NCI-H748 (cell line): ENCODE measurements at regions not wholly inside any gene's neighbourhood (a gene's known extent, or its start where the extent isn't known, plus 50 kb on each side); places are given as distances from the start of the nearest gene placed in this dataset.

Experiments used
- DNase-seq: peaks from one replicate; lab custom pipeline; 2025; ENCODE audit not compliant: unreplicated experiment; lab: John Stamatoyannopoulos, UW

DNA sequence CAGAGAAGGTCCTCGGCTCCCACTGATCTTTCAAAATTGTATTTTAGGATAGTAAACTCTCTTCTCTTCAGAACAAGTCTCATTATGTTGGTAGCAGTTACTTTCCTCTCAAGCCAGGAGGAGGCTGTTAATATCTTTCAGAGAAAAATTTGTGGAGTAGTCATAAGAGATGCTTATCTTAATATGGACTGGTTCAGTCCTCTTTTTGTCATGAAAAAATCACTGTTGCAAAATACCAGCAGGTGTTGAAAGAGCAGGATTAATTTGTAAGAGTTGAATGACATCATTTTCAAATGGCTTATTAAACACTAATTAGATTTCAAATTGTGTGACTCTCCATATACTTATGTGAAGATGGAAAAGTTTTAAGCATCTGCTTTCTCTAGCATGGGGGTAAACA lies 662.5 kb downstream of the POM121L12 start:
- no peak for DNase-seq

DNA sequence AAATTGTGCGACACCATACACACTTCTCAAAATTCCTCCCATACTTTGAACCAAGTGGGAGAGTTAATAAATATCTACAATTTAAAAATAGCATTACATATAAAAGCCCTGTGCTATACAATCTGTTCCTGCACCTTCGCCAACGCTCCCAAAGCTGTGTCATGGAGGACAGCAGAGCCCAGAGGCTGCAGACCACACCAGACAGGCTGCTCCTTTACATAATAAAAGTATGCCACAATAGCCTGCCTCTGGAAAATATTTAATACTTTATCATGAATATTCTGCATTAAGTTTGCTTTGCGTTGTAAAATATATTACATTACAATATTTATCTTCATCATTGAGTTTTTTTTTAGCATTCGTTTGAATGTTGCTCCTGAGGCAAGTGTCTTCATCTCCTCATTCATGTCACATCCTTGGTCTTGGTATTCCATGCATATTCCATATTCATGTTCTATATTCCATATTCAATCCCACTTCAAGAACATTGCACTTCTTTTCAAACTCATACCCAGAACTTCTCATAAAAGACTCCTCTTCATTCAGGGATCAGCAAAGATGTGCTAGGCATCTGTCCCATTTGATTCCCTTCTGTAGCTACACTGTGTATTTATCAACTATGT lies 663.9 kb downstream of the POM121L12 start:
- no peak for DNase-seq

DNA sequence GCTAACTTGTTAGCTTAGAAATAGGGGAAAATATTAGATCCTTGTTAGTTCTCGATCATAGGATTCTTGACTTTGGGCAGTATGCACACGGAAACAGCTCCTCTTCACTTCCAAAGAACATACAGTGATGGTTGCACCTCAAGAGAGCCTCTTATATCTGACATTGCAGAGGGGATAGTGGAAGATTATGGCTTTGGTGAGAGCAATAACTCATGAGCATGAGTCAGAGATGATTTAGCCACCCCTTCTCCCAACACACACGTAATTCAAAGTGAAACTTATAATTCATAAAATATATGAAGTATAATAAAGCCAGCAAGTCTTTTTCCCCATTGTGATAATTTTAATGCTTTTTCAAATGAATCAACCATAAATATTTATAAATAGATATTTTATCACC lies 683.7 kb downstream of the POM121L12 start:
- DNase-seq = no peak

DNA sequence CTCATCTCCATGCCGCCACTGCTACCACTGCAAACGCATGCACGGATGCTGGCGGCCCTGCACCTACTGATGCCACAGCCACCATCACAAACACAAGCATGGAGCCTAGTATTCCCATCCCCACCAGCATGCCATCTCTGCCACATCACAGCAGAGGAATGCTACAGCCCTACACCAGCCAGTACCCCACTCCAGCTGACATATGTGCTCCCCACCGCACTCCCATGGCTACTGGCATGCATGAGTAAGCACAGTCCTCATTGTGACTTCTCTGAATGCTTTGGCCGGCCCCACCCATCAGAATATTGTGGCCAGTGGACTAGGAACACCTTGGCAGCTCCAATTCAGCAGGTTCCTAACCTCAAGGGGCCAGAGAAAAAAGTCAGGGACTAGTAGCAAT lies 705.5 kb downstream of the POM121L12 start:
- DNase-seq = no peak

DNA sequence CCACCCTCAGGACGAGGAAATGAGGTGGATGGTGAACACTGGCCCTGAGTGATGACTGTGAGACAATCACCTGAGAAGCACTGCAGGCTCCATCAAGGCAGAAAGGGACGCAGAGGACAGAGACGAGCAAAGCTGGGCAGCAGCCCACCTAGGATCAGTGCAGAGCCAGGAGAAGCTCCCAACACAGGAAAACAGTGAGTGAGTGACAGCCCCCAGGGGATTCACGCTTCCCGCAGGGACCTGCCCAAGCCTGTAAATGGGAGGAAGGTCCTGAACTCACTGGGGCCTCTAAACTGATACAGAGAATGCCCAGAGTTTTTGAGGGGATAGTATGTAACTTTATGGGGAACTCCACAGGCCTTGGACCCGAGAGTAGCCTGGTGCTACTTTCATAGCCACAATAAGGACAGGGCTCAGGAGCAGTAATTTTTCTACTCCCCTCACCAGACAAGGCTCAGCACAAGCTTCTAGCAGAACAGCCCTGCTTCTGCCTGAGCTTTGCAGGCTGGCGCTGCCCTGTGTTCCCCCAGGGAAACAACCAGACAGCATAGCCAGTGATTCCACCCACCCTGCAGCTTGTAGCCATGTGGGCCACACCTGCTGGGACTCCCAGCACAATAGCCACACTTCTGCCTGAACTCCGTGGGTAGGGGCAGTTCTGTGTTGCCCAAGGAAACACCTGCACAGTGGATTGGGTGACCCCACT lies 708.4 kb downstream of the POM121L12 start:
- no peak for DNase-seq

DNA sequence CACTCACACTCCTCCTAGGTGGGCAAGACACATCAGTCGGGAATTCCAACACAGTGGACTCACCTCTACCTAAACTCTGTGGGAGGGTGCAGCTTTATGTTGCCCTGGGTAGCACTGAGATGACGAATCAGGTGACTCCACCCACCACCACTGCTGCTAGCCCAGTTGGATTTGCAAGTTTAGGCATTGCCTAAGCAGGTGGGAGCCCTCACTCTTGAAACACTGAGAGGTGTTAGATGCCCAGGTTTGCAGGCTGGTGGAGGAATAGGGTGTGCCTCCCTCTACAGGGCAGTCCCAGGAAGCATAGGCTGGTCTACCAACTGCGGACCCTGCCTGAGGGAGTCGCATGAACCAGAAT lies 708.9 kb downstream of the POM121L12 start:
- DNase-seq = no peak

DNA sequence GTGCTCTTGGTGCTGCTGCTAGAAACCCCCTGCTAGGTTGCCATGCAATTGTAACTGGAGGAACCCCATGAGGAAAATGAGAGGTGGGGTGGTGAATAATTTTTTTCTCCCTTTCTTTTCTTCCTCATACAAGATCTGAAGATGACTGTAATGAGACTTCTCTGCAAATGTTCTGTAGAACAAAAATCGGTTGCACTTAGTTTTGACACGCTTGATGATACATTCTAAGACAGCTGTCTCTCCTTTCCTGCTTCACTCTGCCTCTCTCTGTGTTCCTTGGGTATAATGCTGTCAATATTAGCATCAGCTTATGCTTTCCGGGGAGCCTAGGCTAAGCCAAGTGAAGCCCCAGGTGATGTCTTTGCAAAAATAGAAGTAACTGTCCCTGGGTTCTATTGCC lies 721.5 kb downstream of the POM121L12 start:
- DNase-seq = no peak

DNA sequence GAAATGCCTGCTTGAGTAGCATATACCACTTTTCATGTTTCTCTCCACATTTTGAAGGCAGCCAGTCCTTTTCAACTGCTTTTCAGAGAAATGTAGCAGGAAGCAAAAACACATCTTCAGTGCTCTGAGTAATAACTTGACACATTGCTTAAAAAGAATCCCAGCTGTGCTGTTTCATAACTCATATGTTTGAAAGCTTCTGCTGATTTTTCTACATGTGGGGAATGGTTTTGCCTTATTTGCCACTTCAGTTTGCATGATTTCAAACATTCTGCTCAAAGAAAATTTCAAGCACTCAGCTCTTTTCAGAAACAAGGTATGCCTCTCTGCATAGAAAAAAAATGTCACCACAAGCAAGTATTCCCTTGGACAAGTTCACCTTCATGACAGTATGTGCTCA lies 732.8 kb downstream of the POM121L12 start:
- DNase-seq = no peak

DNA sequence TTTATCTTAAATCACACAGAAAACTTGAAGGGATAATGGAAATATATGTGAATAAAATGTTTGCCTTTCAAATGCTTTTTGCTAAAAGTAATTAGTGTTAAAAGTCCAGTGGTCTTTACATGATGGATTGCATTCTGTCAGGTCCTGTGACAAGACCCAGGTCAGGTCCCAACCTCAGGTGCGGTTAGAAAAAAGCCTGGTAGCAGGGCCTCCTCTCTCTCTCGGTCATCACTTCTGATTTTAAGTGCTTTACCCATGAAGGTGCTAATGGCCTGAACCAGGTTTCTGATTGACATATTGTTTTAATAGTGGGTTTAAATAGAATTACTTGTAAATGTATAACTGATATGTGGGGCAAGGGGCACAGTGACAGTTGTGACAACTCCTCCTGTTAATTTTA lies 736.3 kb downstream of the POM121L12 start:
- no peak for DNase-seq

DNA sequence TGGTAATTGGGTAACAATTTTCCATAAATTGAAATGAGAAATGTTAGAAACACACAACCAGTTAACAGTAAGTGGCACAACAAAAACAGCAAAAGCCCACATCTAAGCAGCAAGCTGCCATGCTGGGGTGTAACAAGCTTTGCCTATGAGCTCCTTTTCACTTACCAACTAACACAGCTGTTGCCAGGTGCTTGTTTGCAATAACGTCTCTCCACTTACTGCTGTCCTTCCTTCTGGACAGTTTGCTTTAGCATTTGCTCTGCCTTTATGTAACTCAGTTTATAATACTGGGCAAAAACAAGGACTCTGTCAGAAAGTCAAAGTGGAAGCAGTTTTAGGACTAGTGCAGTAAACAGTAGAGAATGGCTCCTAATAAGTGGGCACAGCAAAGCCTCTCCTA lies 740.9 kb downstream of the POM121L12 start:
- peak; percentile 22 for DNase-seq

DNA sequence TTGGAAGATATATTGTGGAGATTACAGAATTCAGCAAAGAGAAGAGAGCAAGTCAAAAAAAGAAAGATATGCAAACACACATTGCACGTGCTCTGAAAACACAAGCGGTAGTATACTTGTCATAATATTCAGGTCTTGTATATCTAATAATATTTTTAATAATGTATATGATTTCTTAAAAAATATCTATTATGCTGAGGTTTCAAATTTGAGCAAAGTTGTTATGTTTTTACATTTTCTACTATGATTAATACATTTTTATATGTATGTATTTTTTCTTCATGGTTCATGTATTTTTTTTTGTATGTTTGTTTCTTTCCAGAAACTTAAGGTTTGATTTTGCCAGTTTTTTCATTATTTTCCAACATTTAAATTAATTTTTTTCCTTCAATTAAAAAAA lies 752.4 kb upstream of the VSTM2A start:
- DNase-seq = no peak

DNA sequence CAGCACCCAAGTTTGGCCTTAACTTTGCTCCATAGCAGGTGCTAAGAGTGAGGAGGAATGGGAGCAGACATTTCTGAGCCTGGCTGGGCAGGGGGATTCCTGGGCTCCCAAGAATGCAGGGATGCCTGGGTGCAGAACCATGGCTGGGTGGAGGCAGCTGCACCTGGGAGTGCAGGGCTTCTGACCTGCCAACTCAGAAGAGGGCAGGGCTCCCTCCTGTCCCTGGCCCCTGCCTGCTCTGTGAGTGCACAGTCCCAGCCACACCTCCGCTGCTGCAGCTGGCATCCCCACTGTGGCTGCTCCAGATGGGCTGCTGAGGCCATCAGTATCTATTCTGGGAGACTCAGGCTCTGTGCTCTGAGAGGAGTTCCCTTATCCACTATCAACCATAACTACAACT lies 747.4 kb upstream of the VSTM2A start:
- no peak for DNase-seq

DNA sequence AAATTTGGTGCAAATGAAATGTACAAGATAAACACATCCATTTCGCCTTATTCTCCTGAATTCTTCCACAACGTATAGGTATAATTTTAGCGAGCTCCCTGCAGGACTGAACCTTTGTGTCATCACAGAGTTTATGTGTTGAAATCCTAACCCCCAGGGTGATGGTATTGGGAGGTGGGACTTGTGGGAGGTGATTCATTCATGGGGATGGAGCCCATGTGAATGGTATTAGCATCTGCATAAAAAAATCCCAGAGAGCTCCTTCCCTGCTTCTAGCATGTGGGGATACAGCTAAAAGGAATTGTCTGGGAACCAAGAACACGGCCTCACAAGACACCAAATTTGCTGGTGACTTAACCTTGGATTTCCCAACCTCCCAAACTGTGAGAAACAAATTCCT lies 741.4 kb upstream of the VSTM2A start:
- no peak for DNase-seq

DNA sequence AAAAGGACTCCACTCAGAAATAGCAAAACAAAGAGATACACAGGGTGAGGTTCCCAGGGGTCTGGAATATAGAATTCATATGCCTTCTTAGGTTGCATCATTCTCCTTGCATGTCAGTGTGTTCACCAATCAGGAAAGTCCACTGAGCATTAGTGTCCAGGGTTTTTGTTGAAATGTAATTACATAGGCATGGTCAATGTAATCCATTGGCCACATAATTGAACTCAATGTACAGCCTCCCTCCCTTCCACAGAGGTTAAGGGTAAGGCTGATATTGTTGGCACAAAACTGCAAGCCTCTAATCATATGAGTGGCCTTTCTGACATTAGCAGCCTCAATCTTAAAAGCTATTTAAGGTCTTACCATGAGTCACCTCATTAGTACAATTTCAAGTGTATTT lies 736.1 kb upstream of the VSTM2A start:
- DNase-seq = no peak

DNA sequence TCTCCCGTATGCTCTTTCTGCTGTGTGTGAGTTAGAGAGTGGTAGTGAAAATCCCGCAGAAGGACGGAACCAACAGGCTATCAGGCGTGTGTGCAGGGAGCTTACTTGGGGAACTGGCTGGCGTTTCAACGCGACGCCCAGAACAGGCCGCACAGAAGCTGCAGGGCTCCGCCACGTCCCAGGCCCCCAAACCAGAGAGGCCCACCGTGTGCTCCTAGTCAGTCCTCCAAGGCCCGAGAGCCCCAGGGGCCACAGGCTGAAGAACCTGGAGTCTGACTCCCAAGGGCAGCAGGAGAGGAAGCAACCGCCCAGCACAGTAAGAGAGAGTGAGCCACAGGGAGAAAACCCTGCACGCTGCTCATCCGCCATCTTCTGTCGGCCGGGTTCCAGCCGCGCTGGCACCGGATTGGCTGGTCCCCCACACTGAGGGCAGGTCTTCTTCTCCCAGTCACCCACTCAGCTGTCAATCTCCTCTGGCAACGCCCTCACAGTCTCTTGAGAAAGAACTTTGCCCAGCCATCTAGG lies 730.6 kb upstream of the VSTM2A start:
- DNase-seq = no peak

DNA sequence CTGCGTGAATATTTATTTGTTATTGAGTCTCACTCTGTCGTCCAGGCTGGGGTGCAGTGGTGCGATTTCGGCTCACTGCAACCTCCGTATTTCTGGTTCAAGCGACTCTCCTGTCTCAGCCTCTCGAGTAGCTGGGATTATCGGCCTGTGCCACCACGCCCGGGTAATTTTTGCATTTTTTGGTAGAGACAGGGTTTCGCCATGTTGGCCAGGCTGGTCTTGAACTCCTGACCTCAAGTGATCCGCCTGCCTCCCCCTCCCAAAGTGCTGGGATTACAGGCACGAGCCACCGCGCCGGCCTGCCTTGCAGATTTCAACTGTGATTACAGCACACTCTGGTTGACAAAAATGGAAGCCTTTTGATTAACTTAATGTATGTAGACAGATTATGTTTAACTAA lies 730.0 kb upstream of the VSTM2A start:
- DNase-seq = no peak

DNA sequence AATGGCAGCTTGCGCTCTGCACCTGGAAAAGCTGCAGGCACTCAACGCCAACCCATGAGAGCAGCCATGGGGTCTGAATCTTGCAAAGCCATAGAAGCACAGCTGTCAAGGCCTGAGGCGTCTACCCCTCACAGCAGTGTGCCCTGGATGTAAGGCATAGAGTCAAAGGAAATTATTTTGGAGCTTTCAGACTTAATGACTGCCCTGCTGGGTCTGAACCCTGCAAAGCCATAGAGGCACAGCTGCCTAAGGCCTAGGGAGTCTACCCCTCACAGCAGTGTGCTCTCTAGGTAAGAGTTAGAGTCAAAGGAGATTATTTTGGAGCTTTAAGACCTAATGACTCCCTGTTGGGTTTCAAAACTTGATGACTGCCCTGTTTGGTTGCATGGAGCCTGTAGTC lies 706.9 kb upstream of the VSTM2A start:
- no peak for DNase-seq

DNA sequence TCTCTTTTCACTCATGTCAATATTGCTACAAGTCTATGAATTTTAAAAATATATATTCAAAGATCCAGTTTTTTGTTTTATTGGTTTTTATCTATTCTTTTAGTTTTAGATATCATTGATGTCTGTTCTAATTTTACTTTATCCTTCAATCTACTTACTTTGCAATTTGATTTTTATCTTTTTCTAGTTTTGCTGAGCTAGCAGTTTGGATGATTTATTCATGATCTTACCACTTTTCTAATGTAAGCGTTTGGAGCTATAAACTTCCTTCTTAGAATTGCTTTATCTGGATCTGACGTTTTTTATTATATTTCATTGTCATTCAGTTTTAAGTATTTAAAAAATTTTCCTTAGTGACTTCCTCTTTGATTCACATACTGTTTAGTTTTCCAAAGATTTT lies 664.5 kb upstream of the VSTM2A start:
- no peak for DNase-seq

DNA sequence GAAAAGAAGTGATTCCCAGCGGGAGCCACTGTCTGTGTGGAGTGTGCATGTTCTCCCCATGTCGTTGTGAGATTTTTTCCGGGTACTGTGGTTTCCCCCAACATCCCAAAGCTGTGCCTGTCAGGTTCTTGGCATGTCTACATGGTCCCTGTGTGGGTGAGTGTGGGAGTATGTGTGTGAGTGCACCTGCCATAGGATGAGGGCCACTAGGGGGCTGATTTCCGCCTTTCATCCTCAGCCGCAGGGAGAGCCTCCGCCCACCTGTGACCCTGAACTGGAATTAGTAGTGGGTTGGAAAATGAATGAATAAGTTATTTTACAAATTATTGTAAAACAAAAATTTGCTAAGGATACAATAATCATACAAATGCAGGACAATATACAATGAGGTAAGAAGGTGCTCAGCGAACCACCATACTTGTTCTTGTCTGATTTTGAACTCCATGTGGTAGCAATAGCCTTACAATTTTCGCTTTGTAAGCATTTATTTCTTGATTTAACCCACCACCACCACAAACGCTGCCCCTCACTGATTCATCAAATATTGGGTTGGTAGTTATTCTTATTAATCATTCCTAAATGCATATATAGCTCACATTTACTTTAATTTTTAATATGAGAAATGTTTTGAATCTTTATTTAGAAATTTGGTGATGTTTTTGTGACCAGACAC lies 641.2 kb upstream of the VSTM2A start:
- DNase-seq = no peak

DNA sequence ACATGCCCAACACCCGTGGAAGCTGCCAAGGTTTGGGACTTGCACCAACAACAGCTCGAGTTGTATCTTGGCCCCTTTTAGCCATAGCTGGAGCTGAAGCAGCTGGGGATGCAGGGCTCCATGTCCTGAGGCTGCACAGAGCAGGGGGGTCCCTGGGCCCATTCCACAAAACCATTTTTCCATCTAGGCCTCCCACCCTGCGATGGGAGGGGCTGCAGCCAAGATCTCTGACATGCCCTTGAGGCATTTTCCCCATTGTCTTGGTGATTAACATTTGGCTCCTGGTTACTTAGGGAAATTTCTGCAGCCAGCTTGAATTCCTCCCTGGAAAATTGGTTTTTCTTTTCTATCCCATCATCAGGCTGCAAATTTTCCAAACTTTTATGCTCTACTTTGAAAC lies 637.8 kb upstream of the VSTM2A start:
- no peak for DNase-seq

DNA sequence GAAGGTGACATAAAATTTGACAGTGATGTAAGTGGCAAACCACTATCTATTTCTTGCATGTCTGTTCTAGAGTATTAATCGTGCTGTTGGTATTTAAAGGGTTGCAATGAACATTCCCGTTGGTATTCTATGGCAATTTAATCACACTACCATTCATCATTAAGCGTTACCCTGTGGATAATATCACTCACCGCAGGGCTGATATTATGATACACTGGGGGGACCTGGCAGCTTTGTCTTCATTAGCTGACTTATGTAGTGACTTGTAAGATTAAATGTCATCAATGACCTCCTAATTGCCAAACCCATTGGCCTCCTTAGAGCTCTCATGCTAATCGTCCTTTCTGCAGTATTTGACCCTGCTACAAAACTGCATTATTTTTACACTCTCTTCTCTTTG lies 624.5 kb upstream of the VSTM2A start:
- DNase-seq = no peak

DNA sequence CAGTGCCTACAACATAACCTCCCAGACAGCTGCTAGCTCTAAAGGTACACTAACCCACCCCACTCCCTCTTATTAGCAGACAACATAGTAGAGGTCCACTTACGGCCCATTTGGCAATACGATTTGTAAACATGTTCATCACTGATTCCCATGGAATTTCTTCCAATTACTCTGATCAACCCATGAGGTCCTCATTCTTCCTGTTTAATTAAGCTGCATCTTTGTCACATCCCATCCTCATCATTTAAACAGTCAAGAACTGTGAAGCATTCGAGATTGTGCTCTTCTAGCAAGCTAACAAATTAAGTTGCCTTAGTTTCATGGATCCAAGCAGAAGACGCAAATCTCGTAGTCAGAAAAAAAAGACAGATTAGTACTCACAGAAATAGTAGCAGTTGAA lies 622.2 kb upstream of the VSTM2A start:
- DNase-seq = peak; percentile 8
